ENCODE measurements at regions not wholly inside any gene's neighbourhood (a gene's known extent, or its start where the extent isn't known, plus 50 kb on each side); places are given as distances from the start of the nearest gene placed in this dataset.
"Not testable (repeated sequence)": the region's sequence is repeated elsewhere in the genome, so short reads cannot be mapped to it uniquely, and the experiment has no call there.

DNA sequence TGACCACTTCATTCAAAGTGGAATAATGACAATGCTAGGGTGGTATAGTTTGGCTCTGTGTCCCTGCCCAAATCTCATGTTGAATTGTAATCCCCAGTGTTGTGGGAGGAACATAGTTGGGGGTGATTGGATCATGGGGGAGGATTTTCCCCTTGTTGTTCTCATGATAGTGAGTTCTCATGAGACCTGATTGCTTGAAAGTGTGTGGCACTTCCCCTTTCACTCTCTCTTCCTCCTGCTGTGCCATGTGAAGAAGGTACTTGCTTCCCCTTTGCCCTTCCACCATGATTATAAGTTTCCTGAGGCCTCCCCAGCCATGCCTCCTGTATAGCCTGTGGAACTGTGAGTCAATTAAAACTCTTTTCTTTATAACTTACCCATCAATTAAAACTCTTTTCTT is 348.3 kb upstream of the CD180 start:
- intact Hi-C loops (cut with DNase I); DNase-seq: not testable (repeated sequence)

DNA sequence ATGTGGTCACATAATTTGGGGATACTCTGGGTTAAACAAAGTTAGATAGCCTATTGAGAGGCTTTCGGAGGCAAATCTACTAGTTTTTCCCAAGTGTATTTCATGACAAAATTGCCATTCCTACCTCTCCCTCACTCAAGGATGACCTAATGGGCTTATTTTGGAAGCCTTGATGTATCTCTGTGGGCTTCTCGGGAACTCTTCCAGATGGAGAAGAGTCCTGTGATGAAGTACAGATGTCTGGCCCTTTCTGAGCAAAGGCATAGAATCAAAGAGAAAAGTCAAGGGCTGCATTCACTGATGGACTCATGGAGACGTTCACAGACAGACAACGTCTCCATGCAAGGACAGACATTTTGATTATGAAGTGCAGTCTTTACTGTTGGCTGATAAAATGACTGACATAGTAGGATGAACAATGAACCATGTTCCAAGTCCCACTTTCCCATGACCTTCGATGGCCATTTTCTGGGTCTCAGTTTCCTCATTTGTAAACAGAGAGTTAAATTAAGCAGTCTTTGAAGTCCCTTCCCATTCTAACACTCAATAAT is 347.2 kb upstream of the CD180 start:
- intact Hi-C loops (cut with DNase I) = no loop called here
- DNase-seq = no peak

DNA sequence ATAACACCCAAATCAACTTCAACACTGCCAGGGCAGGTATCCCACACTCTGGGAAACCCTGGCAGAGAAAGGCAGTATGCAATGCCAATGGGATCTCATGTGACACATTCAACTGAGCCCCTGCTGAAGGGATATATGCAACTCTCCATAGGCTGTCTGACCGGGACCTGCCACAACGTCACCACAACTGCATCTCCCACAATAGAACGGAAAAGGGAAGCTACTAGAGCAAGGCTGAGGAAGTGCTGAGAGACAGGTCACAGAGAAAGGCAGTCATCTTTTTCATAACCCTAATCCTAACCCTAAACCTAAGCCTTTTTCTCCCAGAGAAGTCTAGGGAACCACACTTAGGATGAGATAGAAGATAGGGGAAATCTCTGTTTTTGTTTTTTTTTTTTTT is 345.9 kb upstream of the CD180 start:
- DNase-seq = peak in 1 of 10 donors; percentile 52
- intact Hi-C loops (cut with DNase I) = no loop called here

DNA sequence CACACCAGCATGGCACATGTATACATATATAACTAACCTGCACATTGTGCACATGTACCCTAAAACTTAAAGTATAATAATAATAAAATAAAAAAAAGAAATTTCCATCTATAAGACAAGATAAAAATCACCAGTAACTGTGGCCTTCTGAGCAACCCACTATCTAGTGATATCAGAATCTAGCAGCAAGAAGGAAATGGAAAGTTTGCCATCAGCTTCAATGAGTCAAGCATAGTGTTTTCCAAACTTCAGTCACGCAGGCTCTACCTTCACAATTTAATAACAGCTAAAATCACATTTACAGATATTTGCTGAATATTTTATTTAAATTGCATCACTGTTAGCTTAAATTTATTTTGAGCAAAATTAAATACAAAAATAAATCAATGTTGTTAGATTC is 345.3 kb upstream of the CD180 start:
- intact Hi-C loops (cut with DNase I) = no loop called here
- no peak for DNase-seq

DNA sequence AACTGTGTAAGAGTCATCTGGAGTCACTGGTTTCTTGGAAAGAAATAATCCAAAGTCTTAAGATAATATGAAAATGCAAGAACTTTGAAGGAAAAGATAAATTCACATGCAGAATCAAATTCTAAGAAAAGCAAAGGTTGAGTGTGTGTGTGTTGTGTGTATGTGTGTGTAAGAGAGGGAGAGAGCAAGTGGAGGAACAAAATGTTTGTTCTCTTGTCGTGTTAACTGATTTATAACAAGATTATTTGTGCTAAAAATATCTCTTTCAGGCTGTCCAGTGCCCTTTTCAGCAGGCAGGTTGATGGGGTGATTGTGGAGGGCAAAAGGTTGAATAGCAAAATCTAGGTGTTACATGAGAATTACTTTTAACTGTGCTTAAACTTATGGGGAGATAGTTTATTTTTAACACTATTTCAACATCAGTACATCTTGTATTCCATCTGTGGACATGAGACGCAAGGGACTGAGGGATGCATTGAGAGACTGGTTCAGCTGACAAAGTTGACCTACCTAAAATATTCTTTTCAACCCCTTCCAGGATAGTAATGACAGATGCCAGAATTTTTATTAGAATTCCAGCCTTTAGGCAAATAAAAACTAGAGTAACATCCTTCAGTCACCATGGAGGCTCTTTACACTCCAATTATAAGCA is 342.4 kb upstream of the CD180 start:
- DNase-seq = no peak
- intact Hi-C loops (cut with DNase I) = no loop called here

DNA sequence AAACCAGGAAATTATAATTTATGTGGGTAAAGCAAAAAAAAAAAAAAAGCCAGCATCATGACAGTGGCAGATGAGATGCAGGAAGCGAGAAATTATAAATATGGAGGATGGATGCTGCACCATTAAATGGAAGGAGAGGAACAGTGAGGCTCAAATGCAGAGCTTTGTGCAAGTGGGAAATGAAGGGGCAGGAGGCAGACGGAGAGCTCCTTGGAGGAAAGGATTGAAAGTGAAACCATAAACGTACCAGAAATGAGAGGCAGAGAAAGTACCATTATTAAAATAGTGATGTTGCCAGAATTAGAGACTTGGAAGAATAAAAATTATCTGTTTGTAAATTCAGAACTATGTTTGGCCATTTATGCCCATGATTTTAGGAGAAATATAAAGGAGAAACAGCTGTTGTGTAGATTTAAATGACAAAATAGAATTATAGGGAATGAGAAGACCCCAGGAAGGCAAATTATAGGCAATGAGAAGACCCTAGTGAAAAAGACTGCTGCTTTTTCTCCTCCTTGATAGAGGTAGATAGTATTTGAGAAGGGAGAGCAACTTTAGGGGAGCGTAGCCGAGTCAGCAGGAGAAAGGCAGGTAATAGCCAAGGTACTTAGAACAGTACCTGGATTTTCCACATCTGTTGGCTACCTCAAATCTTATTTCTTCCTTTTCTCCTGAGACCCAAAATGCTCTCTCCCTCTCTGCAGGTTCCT is 341.0 kb upstream of the CD180 start:
- DNase-seq = peak in 1 of 10 donors; percentile 9
- intact Hi-C loops (cut with DNase I) = no loop called here

DNA sequence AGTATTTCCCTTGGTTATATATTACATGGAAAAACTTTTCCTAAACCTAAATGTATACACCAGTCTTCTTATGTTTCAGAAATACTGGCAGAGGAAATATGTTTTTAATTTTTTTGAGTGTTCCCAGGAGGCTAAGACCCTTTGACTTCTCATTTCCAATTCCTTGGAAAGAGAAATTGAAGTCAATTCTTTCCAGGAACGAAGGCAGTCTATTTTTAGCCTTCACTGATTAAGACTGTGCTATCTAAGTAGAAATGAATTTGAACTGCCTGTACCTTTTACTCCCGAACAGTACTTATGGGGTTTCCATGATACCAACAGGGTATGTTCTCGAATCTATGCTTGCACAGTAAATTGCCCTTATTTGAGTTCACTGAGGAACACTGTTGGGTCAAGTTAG is 340.3 kb upstream of the CD180 start:
- intact Hi-C loops (cut with DNase I) = no loop called here
- DNase-seq = no peak

DNA sequence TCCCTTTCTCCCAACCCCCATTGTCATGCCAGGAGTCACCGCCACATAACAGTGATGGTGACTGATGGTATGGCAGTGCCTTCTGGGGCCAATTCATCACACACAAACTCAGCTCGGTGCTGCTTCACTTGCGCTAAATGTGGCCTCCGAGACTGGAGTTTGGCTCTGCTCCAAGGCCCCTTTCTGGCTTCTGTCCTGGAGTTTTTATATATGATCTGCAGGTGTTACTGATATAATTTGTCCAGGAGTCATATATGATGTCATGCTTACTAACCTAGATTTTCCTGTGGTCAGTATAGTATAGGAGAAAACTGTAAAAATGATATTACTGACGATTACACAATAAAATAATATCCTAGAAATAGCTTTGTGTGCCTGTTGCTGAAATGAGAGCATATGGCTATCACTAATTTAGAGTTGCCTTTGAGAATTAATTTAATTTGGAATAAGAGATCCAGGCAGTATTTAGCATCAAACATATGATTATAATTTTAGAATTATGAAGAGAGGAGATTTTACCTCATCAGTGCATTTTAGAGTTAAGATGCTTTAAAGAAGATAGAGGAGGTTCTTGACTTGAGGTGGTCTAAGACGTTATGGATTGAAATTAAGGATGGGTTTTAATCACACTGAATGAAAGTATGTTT is 334.1 kb upstream of the CD180 start:
- DNase-seq = no peak
- intact Hi-C loops (cut with DNase I) = no loop called here

DNA sequence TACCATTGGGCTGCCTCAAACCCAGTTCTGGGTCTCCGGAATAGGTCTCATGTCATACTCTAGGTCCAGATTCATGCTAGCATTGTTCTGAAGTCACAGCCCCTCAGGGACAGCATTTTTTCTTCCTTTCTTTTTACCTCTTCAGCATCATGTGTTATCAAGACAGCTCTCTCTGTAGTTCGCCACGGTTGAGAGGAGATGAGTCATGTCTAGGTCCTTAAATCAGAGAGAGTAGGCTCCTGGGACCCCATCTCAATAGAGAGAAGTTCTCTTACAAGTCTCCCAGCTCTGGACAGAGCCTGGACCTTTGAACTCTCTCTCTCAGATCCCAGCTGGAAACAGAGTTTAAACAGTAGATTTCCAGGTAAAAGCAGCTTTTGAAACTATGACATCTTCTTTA is 332.4 kb upstream of the CD180 start:
- no peak for DNase-seq
- intact Hi-C loops (cut with DNase I) = no loop called here

DNA sequence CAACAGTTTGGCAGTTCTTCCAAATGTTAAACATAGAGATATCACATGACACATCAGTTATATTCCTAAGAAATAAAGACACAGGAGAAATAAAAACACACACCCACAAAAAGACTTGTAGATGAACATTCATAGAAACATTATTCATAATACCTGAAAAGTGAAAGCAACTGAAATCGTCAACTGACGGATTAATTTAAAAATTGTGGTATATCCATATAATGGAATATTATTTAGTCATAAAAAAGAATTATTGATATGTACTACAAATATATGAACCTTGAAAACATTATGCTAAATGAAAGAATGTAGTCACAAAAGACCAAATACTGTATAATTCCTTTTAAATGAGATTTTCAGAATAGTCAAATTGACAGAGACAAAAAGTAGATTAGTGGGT is 330.2 kb upstream of the CD180 start:
- no peak for DNase-seq
- intact Hi-C loops (cut with DNase I) = no loop called here

DNA sequence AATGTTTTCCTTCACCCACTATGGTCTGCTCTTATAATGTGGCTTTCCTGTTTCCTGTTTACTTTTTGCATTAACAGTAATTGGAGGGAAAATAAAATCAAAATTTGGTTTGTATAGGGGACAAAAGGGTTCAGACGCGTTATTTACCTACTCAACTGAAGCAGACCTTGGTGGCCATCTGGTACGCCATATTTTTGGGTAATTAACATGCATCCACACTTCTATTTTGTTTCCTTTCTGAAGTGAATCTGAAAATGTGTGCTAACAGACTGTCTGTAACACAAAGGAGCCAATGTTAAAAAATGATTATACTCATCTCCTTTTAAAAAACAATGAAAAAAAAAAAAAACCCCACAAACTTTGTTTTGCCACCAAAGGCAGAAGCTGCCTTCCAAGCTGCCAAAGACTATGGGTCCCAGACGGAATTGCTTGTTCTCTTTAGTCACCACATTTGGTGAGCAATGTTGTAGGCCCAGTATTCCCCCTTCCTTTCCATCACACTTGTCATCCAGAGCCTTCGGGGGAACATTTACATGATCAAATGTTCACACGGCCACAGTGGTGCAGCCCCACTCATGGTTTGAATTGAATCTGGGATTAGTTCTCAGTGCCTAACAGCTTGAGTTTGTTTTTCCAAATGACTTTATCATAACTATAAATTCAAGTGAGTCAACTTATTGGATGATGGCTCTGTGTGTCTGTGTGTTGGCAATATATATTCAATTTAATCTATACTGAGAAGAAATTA is 323.7 kb upstream of the CD180 start:
- intact Hi-C loops (cut with DNase I) = no loop called here
- DNase-seq = no peak

DNA sequence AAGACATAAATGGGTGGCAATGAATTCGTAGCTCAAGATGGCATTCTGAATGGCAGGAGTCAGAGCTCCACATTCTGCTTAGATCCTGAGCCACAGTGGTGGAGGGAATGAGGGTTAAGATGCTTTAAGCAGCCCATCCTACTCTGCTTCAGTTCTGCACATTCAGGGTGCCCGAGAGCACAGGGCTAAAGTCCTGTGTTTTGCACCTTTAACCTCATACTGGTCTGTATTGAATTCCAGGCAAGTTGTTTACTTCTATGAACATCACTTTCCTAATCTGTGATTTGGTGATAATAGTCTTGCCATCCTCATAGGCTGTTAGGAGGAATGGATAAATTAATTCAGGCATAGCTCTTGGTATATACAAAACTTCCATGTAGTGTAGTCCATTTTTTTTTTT is 321.6 kb upstream of the CD180 start:
- no peak for DNase-seq
- intact Hi-C loops (cut with DNase I) = no loop called here

DNA sequence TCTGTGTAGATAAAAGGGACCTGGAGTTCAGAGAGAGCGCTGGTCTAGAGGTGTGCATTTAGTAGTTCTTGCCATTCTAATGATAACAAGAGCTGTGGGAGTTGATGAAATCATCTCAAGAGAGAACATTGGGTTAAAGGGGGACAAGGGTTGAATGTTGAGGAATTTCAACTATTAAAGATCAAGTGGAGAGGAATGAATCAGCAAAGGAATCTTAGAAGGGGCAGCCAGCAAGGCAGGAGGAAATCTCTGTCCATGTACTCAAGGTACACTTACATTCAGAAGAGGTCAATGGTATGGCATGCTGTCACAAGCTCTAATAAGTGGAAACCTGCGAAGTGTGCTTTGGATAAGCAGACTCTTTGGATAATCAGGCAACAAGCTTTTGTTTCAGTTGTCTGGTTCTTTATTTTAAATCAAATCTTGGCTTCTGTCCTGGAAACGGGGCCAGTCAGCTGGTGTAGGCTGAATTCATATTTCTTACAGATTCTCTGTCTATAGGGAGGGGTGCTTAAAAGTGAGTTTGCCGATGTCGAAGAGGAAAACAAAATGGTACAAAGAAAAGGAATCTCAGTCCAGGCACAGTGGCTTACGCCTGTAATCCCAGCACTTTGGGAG is 320.5 kb upstream of the CD180 start:
- no peak for DNase-seq
- intact Hi-C loops (cut with DNase I) = no loop called here

DNA sequence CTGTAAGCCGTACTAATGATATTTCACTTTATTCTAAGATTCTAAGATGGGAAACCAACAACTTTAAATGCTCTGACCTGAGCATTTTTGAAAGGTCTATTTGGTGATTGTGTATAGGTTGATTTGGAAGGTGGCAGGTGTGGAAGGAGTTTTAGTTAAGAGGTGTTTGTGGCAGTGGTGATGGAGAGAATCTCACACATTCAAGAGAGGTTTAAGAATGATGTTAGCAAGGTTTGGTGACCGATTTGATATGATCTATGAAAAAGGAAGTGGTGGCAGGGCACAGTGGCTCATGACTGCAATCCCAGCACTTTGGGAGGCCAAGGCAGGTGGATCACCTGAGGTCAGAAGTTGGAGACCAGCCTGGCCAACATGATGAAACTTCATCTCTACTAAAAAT is 319.2 kb upstream of the CD180 start:
- DNase-seq = no peak
- intact Hi-C loops (cut with DNase I) = no loop called here

DNA sequence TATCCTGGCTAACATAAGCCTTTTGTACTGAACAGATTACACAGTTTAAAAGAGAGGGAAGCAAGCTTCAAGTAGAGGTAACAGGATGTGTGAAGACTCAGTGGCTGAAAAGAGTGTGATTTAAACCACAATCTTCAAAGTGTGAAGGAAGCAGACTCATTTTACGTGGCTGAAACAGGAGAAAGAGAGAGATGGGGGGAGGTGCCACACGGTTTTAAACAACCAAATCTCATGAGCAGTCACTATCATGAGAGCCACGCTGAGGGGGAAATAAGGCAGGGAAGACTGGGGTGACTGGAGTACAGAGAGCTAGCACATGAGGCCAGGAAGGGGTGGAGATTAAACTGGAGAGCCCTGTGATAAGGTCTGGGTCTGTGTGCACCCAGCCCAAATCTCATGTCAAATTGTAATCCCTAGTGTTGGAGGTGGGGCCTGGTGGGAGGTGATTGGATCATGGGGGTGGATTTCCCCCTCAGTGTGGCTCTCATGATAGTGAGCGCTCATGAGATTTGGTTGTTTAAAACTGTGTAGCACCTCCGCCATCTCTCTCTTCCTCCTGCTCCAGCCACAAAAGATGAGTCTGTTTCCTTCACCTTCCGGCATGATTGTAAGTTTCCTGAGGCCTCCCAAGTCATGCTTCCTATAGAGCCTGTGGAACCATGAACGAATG is 318.6 kb upstream of the CD180 start:
- no peak for DNase-seq
- intact Hi-C loops (cut with DNase I) = no loop called here

DNA sequence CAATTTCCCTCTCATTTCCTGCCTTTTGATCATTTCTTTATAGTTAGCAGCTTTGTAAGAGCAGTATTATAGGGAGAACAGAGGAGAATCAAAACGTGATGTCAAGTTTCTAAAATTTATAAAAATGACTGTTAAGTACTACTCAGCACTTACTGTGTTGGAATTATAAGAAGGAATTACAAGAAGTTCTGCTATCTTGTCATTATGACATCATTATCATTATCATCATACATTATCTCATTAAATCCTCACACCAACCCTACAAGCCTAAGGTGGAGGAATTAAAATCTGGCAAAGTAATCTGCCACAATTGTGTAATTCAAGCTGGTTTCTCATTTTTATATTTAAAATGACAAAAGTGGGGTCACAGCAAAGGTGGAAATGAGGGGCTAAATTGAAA is 316.2 kb upstream of the CD180 start:
- no peak for DNase-seq

DNA sequence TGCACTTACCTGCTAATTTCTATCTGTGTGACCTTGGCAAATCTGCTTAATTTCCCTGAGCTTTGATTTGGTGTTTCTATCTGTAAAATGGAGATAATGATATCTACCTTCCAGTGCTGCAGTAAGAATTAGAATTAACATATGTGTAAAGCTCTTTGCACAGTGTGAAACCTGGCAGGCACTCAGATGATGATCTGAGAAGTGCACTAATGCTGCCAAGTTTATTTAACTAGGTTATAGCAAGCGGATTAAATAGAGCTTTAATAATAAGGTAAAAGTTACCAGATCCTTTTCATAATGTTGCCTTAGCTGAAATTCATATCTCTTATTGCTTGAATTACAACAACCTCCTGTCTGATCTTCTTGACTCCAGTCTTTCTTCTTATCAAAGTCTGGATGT is 315.3 kb upstream of the CD180 start:
- intact Hi-C loops (cut with DNase I) = no loop called here
- no peak for DNase-seq

More for the DNA sequence above, 316.2 kb upstream of the CD180 start:
- intact Hi-C loops (cut with DNase I) = no loop called here

DNA sequence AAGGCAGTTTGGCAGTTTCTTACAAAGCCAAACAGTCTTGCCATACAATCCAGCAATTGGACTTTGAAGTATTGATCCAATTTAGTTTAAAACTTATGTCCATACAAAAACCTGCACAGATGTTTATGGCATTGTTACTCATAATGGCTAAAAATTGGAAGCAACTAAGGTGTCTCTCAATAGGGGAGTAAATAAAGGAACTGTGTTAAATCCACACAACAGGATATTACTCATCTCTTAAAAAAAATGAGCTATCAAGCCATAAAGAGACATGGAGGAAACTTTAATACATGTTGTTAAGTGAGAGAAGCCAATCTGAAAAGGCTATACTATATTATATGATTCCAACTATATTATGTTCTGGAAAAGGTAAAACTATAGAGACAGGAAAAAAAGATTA is 313.6 kb upstream of the CD180 start:
- intact Hi-C loops (cut with DNase I) = no loop called here
- DNase-seq = no peak

DNA sequence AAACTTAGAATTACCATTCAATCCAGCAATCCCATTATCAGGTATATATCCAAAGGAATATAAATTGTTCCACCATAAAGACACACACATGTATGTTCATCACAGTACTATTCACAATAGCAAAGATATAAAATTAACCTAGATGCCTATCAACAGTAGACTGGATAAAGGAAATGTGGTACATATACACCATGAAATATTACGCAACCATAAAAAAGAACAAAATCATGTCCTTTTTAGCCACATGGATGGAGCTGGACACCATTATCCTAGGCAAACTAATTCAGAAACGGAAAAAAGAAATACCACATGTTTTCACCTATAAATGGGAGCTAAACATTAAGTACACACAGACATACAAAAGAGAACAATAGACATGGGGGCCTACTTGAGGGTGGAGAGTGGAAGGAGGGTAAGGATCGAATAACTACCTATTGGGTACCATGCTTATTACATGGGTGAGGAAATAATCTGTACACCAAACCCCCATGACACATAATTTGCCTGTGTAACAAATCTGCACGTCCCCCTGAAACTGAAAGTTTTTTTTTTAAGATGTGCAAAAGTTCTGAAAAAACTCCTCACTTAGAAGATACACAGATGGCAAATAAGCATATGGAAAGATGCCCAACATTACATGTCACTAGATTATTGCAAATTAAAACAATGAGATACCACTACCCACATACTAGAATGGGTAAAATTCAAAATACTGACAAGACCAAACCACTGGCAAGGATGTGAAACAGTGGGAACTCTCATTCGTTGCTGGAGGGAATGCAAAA is 313.0 kb upstream of the CD180 start:
- intact Hi-C loops (cut with DNase I) = no loop called here
- DNase-seq = no peak

All from posterior cingulate gyrus (tissue), 11 donors.